ENCODE measurements at regions not wholly inside any gene's neighbourhood (a gene's known extent, or its start where the extent isn't known, plus 50 kb on each side); places are given as distances from the start of the nearest gene placed in this dataset.

GRCh38 chr6:14671937-14672336 is 554.4 kb downstream of the CD83 start:
- no peak for TF ChIP-seq POLR2A (IDR thresholded peaks at IDR 0.05; ENCODE audit: low read length)
- no peak for TF ChIP-seq GATA1 (IDR thresholded peaks at IDR 0.05; ENCODE audit: low read depth, low read length)

Measured in erythroblast (primary cell).